ENCODE measurements at regions not wholly inside any gene's neighbourhood (a gene's known extent, or its start where the extent isn't known, plus 50 kb on each side); places are given as distances from the start of the nearest gene placed in this dataset.

GRCh38 chr20:52259295-52259694 is 67.7 kb upstream of the ZFP64 start:
- Histone ChIP-seq H3K36me3 (ENCODE audit: insufficient read depth, low read length, poor library complexity, severe bottlenecking) (no peaks in the 10 kb centered on the region), H3K9me3 (ENCODE audit: low read depth, low read length, poor library complexity, severe bottlenecking) (peaks cover under 1% of the 10 kb centered on the region), H3K27me3 (replicated peaks; ENCODE audit: insufficient read depth, low read depth, low read length, poor library complexity) (no peaks in the 10 kb centered on the region), H3K27ac (ENCODE audit: low read depth, low read length, poor library complexity, severe bottlenecking) (no peak overlapping the region), H3K4me3 (ENCODE audit: low read depth, low read length, poor library complexity, severe bottlenecking) (no peak overlapping the region), H3K4me1 (ENCODE audit: insufficient read depth, low read length, poor library complexity, severe bottlenecking) (no peaks in the 10 kb centered on the region)
- TF ChIP-seq CTCF (conservative IDR thresholded peaks at IDR 0.05; ENCODE audit: low read depth, low read length): no peak
- no peak for TF ChIP-seq EZH2 (IDR thresholded peaks at IDR 0.05; ENCODE audit: borderline replicate concordance, low read depth, low read length, poor library complexity, severe bottlenecking)
- ChIA-PET CTCF (no interaction called here), POLR2A (ENCODE audit: low non-redundant PET) (no interaction called here)
- intact Hi-C loops (cut with micrococcal nuclease; ENCODE audit: unreplicated experiment): no loop called here
- no peak for DNase-seq (ENCODE audit: low spot score)
- BruUV-seq (replicated peaks): no TSS peak

GRCh38 chr20:52256454-52256853 is 64.9 kb upstream of the ZFP64 start:
- Histone ChIP-seq H3K4me3 (ENCODE audit: low read depth, low read length, poor library complexity, severe bottlenecking) (no peak overlapping the region), H3K27me3 (replicated peaks; ENCODE audit: insufficient read depth, low read depth, low read length, poor library complexity) (no peaks in the 10 kb centered on the region), H3K36me3 (ENCODE audit: insufficient read depth, low read length, poor library complexity, severe bottlenecking) (no peaks in the 10 kb centered on the region), H3K4me1 (ENCODE audit: insufficient read depth, low read length, poor library complexity, severe bottlenecking) (no peaks in the 10 kb centered on the region), H3K27ac (ENCODE audit: low read depth, low read length, poor library complexity, severe bottlenecking) (no peak overlapping the region), H3K9me3 (ENCODE audit: low read depth, low read length, poor library complexity, severe bottlenecking) (peaks cover 4% of the 10 kb centered on the region)
- no TSS peak for BruUV-seq (replicated peaks)
- no peak for DNase-seq (ENCODE audit: low spot score)
- ChIA-PET POLR2A (ENCODE audit: low non-redundant PET) (no interaction called here), CTCF (no interaction called here)
- intact Hi-C loops (cut with micrococcal nuclease; ENCODE audit: unreplicated experiment): no loop called here
- TF ChIP-seq EZH2 (IDR thresholded peaks at IDR 0.05; ENCODE audit: borderline replicate concordance, low read depth, low read length, poor library complexity, severe bottlenecking) (no peak), CTCF (conservative IDR thresholded peaks at IDR 0.05; ENCODE audit: low read depth, low read length) (no peak)

DNA sequence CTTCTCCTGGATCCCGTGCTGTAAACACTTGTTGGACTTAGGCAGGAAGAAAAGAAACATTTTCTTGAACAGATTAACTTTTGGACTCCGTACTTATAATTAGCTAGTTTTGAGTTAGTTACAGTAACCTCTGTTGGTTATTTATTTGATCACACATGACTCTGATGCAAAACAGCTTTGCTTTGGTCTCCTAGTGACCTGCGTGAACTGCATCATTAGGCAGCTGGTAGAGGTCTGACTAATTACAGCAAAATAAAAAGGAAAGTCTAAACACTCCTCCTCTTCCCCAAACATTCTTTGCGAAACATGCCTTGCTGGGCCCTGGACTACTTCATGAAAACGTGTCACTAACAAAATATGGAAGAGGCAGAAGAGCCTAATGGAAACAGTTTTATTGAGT is 61.1 kb upstream of the ZFP64 start:
- ChIA-PET CTCF (no interaction called here), POLR2A (ENCODE audit: low non-redundant PET) (no interaction called here)
- DNase-seq (ENCODE audit: low spot score): no peak
- intact Hi-C loops (cut with micrococcal nuclease; ENCODE audit: unreplicated experiment): no loop called here
- H3K4me1 ChIP-seq (ENCODE audit: insufficient read depth, low read length, poor library complexity, severe bottlenecking): no peaks in the 10 kb centered on the region
- peaks cover 4% of the 10 kb centered on the region for H3K9me3 ChIP-seq (ENCODE audit: low read depth, low read length, poor library complexity, severe bottlenecking)
- no peak overlapping the region for H3K4me3 ChIP-seq (ENCODE audit: low read depth, low read length, poor library complexity, severe bottlenecking)
- no peak for TF ChIP-seq CTCF (conservative IDR thresholded peaks at IDR 0.05; ENCODE audit: low read depth, low read length)
- TF ChIP-seq EZH2 (IDR thresholded peaks at IDR 0.05; ENCODE audit: borderline replicate concordance, low read depth, low read length, poor library complexity, severe bottlenecking): no peak
- H3K27ac ChIP-seq (ENCODE audit: low read depth, low read length, poor library complexity, severe bottlenecking): no peak overlapping the region
- H3K36me3 ChIP-seq (ENCODE audit: insufficient read depth, low read length, poor library complexity, severe bottlenecking): no peaks in the 10 kb centered on the region
- no peaks in the 10 kb centered on the region for H3K27me3 ChIP-seq (replicated peaks; ENCODE audit: insufficient read depth, low read depth, low read length, poor library complexity)
- no TSS peak for BruUV-seq (replicated peaks)
